ENCODE measurements at regions not wholly inside any gene's neighbourhood (a gene's known extent, or its start where the extent isn't known, plus 50 kb on each side); places are given as distances from the start of the nearest gene placed in this dataset.

GRCh38 chr1:19010995-19011844 lies 54.7 kb upstream of the IFFO2 start (continued):
- TF ChIP-seq, protein P1, sequence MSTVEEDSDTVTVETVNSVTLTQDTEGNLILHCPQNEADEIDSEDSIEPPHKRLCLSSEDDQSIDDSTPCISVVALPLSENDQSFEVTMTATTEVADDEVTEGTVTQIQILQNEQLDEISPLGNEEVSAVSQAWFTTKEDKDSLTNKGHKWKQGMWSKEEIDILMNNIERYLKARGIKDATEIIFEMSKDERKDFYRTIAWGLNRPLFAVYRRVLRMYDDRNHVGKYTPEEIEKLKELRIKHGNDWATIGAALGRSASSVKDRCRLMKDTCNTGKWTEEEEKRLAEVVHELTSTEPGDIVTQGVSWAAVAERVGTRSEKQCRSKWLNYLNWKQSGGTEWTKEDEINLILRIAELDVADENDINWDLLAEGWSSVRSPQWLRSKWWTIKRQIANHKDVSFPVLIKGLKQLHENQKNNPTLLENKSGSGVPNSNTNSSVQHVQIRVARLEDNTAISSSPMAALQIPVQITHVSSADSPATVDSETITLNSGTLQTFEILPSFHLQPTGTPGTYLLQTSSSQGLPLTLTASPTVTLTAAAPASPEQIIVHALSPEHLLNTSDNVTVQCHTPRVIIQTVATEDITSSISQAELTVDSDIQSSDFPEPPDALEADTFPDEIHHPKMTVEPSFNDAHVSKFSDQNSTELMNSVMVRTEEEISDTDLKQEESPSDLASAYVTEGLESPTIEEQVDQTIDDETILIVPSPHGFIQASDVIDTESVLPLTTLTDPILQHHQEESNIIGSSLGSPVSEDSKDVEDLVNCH (CRISPR knock-in tag; IDR thresholded peaks at IDR 0.05): no peak
- TF ChIP-seq ZNF407 (CRISPR knock-in tag; IDR thresholded peaks at IDR 0.05; ENCODE audit: not compliant biosample characterization) (no peak), YY1 (IDR thresholded peaks at IDR 0.05; ENCODE audit: insufficient read depth, insufficient replicate concordance, low read depth, low read length) (no peak), HMGA1 (CRISPR knock-in tag; conservative IDR thresholded peaks at IDR 0.05) (no peak), NFATC3 (CRISPR knock-in tag; IDR thresholded peaks at IDR 0.05) (no peak), ZNF124 (CRISPR knock-in tag; IDR thresholded peaks at IDR 0.05) (no peak; the same call in 1 of the 2 replicates), TAF1 (CRISPR knock-in tag; IDR thresholded peaks at IDR 0.05) (no peak), JUND (CRISPR knock-in tag; IDR thresholded peaks at IDR 0.05) (peak; percentile 57; the same call in 1 of the 2 replicates), EEA1 (CRISPR knock-in tag; IDR thresholded peaks at IDR 0.05; ENCODE audit: borderline replicate concordance) (no peak), AKAP8 (CRISPR knock-in tag; IDR thresholded peaks at IDR 0.05) (no peak), PAXIP1 (CRISPR knock-in tag; conservative IDR thresholded peaks at IDR 0.05) (peak; percentile 83), ZBTB1 (CRISPR knock-in tag; IDR thresholded peaks at IDR 0.05; ENCODE audit: borderline replicate concordance) (no peak), KAT7 (CRISPR knock-in tag; IDR thresholded peaks at IDR 0.05; ENCODE audit: borderline replicate concordance) (no peak)
- TF ChIP-seq, protein P2, sequence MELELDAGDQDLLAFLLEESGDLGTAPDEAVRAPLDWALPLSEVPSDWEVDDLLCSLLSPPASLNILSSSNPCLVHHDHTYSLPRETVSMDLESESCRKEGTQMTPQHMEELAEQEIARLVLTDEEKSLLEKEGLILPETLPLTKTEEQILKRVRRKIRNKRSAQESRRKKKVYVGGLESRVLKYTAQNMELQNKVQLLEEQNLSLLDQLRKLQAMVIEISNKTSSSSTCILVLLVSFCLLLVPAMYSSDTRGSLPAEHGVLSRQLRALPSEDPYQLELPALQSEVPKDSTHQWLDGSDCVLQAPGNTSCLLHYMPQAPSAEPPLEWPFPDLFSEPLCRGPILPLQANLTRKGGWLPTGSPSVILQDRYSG (CRISPR knock-in tag; IDR thresholded peaks at IDR 0.05): no peak

Measured in HepG2 (cell line).